Liver (tissue), 8 donors: ENCODE measurements at regions not wholly inside any gene's neighbourhood (a gene's known extent, or its start where the extent isn't known, plus 50 kb on each side); places are given as distances from the start of the nearest gene placed in this dataset.

Experiments
- DNase-seq: peaks from one replicate; pipeline ENCODE4 v3.0.0-alpha.2; 2017; ENCODE audit warnings: low spot score
- H3K27ac ChIP-seq, 2 donors: one replicate each; pipeline ENCODE4 v1.7.0; 2013; ENCODE audit warnings: inconsistent platforms in 2 of 2, low read length in 2 of 2, control low read depth in 1 of 2, low read depth in 1 of 2, mild to moderate bottlenecking in 1 of 2
- H3K27me3 ChIP-seq, 4 donors: one replicate each; pipeline versions ENCODE4 v1.6.1 to v1.7.0; 2013; ENCODE audit warnings: low read length in 3 of 4, inconsistent platforms in 1 of 4, mild to moderate bottlenecking in 1 of 4, moderate library complexity in 1 of 4; ENCODE audit not compliant: control insufficient read depth in 4 of 4, insufficient read depth in 4 of 4
- H3K36me3 ChIP-seq, 4 donors: one replicate each; pipeline versions ENCODE4 v1.6.1 to v1.7.0; 2013; ENCODE audit warnings: low read length in 3 of 4, mild to moderate bottlenecking in 3 of 4, low read depth in 1 of 4, moderate library complexity in 1 of 4; ENCODE audit not compliant: control insufficient read depth in 4 of 4, insufficient read depth in 3 of 4
- H3K4me1 ChIP-seq, 4 donors: one replicate each; pipeline versions ENCODE4 v1.6.1 to v1.7.0; 2013; ENCODE audit warnings: low read length in 3 of 4, mild to moderate bottlenecking in 3 of 4, moderate library complexity in 1 of 4; ENCODE audit not compliant: control insufficient read depth in 4 of 4, insufficient read depth in 4 of 4
- H3K4me3 ChIP-seq, 3 donors: one replicate each; pipeline versions ENCODE4 v1.6.1 to v1.7.0; 2013; ENCODE audit warnings: low read length in 3 of 3, control low read depth in 1 of 3, low read depth in 1 of 3, mild to moderate bottlenecking in 1 of 3
- H3K9ac ChIP-seq, 2 donors: one replicate each; pipeline ENCODE4 v1.7.0; 2013; ENCODE audit warnings: low read length in 2 of 2, mild to moderate bottlenecking in 2 of 2, moderate library complexity in 2 of 2, control low read depth in 1 of 2, low read depth in 1 of 2
- H3K9me3 ChIP-seq, 4 donors: one replicate each; pipeline versions ENCODE4 v1.6.1 to v1.7.0; 2013; ENCODE audit warnings: low read length in 3 of 4; ENCODE audit not compliant: control insufficient read depth in 4 of 4
- FOXA1 ChIP-seq: IDR thresholded peaks from 2 replicates; pipeline ENCODE4 v1.6.1; 2016; ENCODE audit warnings: antibody characterized with exemption
- FOXA2 ChIP-seq: IDR thresholded peaks from 2 replicates; pipeline ENCODE4 v1.6.1; 2016; ENCODE audit warnings: antibody characterized with exemption
- GABPA ChIP-seq, 2 donors: IDR thresholded peaks in 1 of 2; conservative IDR thresholded peaks in 1 of 2; 2 replicates each; pipeline ENCODE4 v1.6.1; 2016; ENCODE audit warnings: antibody characterized with exemption in 2 of 2, mild to moderate bottlenecking in 1 of 2, moderate library complexity in 1 of 2
- HNF4A ChIP-seq, 2 donors: conservative IDR thresholded peaks; 2 replicates each; pipeline ENCODE4 v1.6.1; 2016; ENCODE audit warnings: antibody characterized with exemption in 2 of 2, mild to moderate bottlenecking in 2 of 2
- JUND ChIP-seq, 2 donors: IDR thresholded peaks; 2 replicates each; pipeline ENCODE4 v1.6.1; 2016; ENCODE audit warnings: antibody characterized with exemption in 2 of 2
- MAX ChIP-seq: IDR thresholded peaks from 2 replicates; pipeline ENCODE4 v1.6.1; 2016; ENCODE audit warnings: antibody characterized with exemption
- NR2F2 ChIP-seq: IDR thresholded peaks from 2 replicates; pipeline ENCODE4 v1.6.1; 2016; ENCODE audit warnings: antibody characterized with exemption
- RAD21 ChIP-seq, 2 donors: IDR thresholded peaks; 2 replicates each; pipeline ENCODE4 v1.6.1; 2016; ENCODE audit warnings: antibody characterized with exemption in 2 of 2, mild to moderate bottlenecking in 2 of 2
- REST ChIP-seq: IDR thresholded peaks from 2 replicates; pipeline ENCODE4 v1.6.1; 2016; ENCODE audit warnings: antibody characterized with exemption, mild to moderate bottlenecking
- RXRA ChIP-seq, 2 donors: IDR thresholded peaks; 2 replicates each; pipeline ENCODE4 v1.6.1; 2017 to 2018; ENCODE audit warnings: antibody characterized with exemption in 2 of 2, mild to moderate bottlenecking in 1 of 2
- TAF1 ChIP-seq: conservative IDR thresholded peaks from 2 replicates; pipeline ENCODE4 v1.6.1; 2016; ENCODE audit warnings: antibody characterized with exemption, mild to moderate bottlenecking
- YY1 ChIP-seq: IDR thresholded peaks from 2 replicates; pipeline ENCODE4 v1.6.1; 2016; ENCODE audit warnings: antibody characterized with exemption, mild to moderate bottlenecking
- ZBTB33 ChIP-seq: IDR thresholded peaks from 2 replicates; pipeline ENCODE4 v1.6.1; 2016; ENCODE audit warnings: antibody characterized with exemption
- WGBS: extraction: QIAGEN DNeasy Blood & Tissue Kit; methylation state at CpG from one replicate; pipeline ENCODE4 v1.1.7; 2013; 5-methylcytosine and 5-hydroxymethylcytosine counted together
- TF ChIP-seq, protein P1 (sequence below): fragments of 150-350 bp; IDR thresholded peaks from 2 replicates; pipeline ENCODE4 v1.5.1; 2017; ENCODE audit warnings: improper control_type of control experiment, low read depth, low read length; ENCODE audit not compliant: missing input control
- donor health status: healthy.
- donor health status: healthy.
- donor health status: healthy.
- donor health status: healthy.
- donor health status: healthy.

DNA sequence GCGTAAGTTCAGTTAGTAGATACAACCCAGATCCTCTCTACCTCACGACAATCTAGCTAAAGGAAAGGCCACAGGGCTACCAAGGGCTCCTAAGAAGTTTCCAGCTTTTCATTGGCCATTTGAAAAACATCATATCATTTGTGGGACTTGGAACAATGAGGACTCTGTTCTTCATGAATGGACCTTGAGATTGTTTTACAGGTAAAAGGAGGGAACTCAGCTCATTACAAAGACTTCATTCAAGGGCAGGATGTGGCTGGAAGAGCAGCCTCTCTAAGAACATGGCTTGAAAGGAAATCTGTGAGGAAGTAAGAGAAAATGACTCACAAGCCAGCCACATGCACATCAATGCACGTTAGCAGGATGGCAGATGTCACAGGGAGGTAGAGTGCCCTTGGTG, 105.9 kb upstream of the SLC7A11 start:
- no peaks in the 10 kb centered on the region for H3K36me3 ChIP-seq
- 65% methylated on average over 3 of the region's 3 CpGs for WGBS
- no peak for DNase-seq
- no peak overlapping the region for H3K4me3 ChIP-seq
- no peak overlapping the region for H3K27ac ChIP-seq
- TF ChIP-seq YY1 (no peak), ZBTB33 (no peak), FOXA2 (no peak), FOXA1 (no peak), JUND (IDR thresholded peaks at IDR 0.05) (no peak), HNF4A (conservative IDR thresholded peaks at IDR 0.05) (no peak)
- H3K27me3 ChIP-seq: no peaks in the 10 kb centered on the region
- H3K9ac ChIP-seq: no peak overlapping the region
- H3K4me1 ChIP-seq: no peaks in the 10 kb centered on the region
- no peaks in the 10 kb centered on the region for H3K9me3 ChIP-seq

- H3K36me3 ChIP-seq: no peaks in the 10 kb centered on the region
- H3K27ac ChIP-seq: no peak overlapping the region
- no peak overlapping the region for H3K4me3 ChIP-seq
- H3K9ac ChIP-seq: no peak overlapping the region
- H3K4me1 ChIP-seq: no peaks in the 10 kb centered on the region
- TF ChIP-seq MAX (no peak), REST (no peak), GABPA (IDR thresholded peaks at IDR 0.05 in 1 of 2, conservative IDR thresholded peaks at IDR 0.05 in 1 of 2) (no peak), RXRA (IDR thresholded peaks at IDR 0.05) (no peak), YY1 (no peak), NR2F2 (no peak), TAF1 (no peak), RAD21 (IDR thresholded peaks at IDR 0.05) (no peak), ZBTB33 (no peak), FOXA1 (no peak)
- TF ChIP-seq, protein P1, sequence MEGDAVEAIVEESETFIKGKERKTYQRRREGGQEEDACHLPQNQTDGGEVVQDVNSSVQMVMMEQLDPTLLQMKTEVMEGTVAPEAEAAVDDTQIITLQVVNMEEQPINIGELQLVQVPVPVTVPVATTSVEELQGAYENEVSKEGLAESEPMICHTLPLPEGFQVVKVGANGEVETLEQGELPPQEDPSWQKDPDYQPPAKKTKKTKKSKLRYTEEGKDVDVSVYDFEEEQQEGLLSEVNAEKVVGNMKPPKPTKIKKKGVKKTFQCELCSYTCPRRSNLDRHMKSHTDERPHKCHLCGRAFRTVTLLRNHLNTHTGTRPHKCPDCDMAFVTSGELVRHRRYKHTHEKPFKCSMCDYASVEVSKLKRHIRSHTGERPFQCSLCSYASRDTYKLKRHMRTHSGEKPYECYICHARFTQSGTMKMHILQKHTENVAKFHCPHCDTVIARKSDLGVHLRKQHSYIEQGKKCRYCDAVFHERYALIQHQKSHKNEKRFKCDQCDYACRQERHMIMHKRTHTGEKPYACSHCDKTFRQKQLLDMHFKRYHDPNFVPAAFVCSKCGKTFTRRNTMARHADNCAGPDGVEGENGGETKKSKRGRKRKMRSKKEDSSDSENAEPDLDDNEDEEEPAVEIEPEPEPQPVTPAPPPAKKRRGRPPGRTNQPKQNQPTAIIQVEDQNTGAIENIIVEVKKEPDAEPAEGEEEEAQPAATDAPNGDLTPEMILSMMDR: no peak
- H3K27me3 ChIP-seq: no peaks in the 10 kb centered on the region
- no peaks in the 10 kb centered on the region for H3K9me3 ChIP-seq
- DNase-seq: no peak
Measured at GRCh38 chr4:138347561-138347960, 105.4 kb upstream of the SLC7A11 start.
